Neural cell (in vitro differentiated cells): ENCODE measurements at regions not wholly inside any gene's neighbourhood (a gene's known extent, or its start where the extent isn't known, plus 50 kb on each side); places are given as distances from the start of the nearest gene placed in this dataset.

Experiments used
- CTCF ChIP-seq: fragments of 450-650 bp; IDR thresholded peaks from 2 replicates; pipeline ENCODE4 v1.5.1; 2014; ENCODE audit warnings: antibody characterized with exemption, mild to moderate bottlenecking, moderate library complexity; ENCODE audit not compliant: poor library complexity, severe bottlenecking
- MXI1 ChIP-seq: fragments of 450-650 bp; conservative IDR thresholded peaks from 2 replicates; pipeline ENCODE4 v1.6.1; 2014; ENCODE audit warnings: antibody characterized with exemption, mild to moderate bottlenecking; ENCODE audit not compliant: poor library complexity, severe bottlenecking
- POLR2AphosphoS5 ChIP-seq: IDR thresholded peaks from 2 replicates; pipeline ENCODE4 v1.6.1; 2012

- TF ChIP-seq POLR2AphosphoS5 (no peak), CTCF (no peak), MXI1 (no peak)
Observed at GRCh38 chr14:42527141-42527540, 920.5 kb downstream of the LRFN5 start.
